PFSK-1 (cell line): ENCODE measurements at regions not wholly inside any gene's neighbourhood (a gene's known extent, or its start where the extent isn't known, plus 50 kb on each side); places are given as distances from the start of the nearest gene placed in this dataset.

Source experiments
- FOXP2 ChIP-seq: optimal IDR thresholded peaks from 2 replicates; pipeline ENCODE3; 2011; ENCODE audit warnings: borderline replicate concordance, control low read depth, inconsistent platforms; ENCODE audit not compliant: insufficient read depth; ENCODE audit errors: extremely low read length, extremely low read depth
- POLR2AphosphoS5 ChIP-seq: IDR thresholded peaks from 2 replicates; pipeline ENCODE4 v1.6.1; 2012; ENCODE audit warnings: low read depth, mild to moderate bottlenecking, control low read depth, low read length, moderate library complexity
- SIN3A ChIP-seq: IDR thresholded peaks from 2 replicates; pipeline ENCODE4 v1.6.1; 2012; ENCODE audit warnings: mild to moderate bottlenecking, low read length, moderate library complexity, borderline replicate concordance; ENCODE audit not compliant: insufficient read depth
- TAF1 ChIP-seq: IDR thresholded peaks from 2 replicates; pipeline ENCODE4 v1.6.1; 2012; ENCODE audit warnings: low read length, control low read depth, borderline replicate concordance; ENCODE audit not compliant: insufficient read depth
- TF ChIP-seq, protein P1 (sequence below), 2 experiments: IDR thresholded peaks; 2 replicates each; pipeline versions ENCODE4 v1.6.1 to v1.8.0; 2011 to 2012; ENCODE audit warnings: low read depth in 2 of 2, low read length in 2 of 2, control low read depth in 1 of 2, inconsistent platforms in 1 of 2, mild to moderate bottlenecking in 1 of 2, moderate library complexity in 1 of 2; ENCODE audit not compliant: insufficient read depth in 1 of 2

DNA sequence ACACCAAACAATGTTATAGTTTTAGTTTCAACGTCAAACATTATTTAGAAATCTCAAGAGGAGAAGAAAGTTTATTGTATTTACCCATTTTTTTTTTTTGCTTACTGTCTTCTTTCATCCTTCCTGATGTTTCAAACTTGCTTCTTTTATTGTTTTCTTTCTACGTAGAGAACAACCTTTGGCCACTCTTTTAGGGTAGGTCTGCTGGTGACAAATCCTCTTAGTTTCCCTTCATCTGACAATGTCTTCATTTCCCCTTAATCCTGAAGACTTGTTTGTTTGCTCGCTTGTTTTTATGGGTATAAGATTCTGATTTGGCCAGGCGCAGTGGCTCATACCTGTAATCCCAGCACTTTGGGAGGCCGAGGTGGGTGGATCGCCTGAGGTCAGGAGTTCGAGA is 89.1 kb downstream of the RHOU start:
- TF ChIP-seq POLR2AphosphoS5 (no peak), SIN3A (no peak), TAF1 (no peak), FOXP2 (no peak)
- TF ChIP-seq, protein P1, sequence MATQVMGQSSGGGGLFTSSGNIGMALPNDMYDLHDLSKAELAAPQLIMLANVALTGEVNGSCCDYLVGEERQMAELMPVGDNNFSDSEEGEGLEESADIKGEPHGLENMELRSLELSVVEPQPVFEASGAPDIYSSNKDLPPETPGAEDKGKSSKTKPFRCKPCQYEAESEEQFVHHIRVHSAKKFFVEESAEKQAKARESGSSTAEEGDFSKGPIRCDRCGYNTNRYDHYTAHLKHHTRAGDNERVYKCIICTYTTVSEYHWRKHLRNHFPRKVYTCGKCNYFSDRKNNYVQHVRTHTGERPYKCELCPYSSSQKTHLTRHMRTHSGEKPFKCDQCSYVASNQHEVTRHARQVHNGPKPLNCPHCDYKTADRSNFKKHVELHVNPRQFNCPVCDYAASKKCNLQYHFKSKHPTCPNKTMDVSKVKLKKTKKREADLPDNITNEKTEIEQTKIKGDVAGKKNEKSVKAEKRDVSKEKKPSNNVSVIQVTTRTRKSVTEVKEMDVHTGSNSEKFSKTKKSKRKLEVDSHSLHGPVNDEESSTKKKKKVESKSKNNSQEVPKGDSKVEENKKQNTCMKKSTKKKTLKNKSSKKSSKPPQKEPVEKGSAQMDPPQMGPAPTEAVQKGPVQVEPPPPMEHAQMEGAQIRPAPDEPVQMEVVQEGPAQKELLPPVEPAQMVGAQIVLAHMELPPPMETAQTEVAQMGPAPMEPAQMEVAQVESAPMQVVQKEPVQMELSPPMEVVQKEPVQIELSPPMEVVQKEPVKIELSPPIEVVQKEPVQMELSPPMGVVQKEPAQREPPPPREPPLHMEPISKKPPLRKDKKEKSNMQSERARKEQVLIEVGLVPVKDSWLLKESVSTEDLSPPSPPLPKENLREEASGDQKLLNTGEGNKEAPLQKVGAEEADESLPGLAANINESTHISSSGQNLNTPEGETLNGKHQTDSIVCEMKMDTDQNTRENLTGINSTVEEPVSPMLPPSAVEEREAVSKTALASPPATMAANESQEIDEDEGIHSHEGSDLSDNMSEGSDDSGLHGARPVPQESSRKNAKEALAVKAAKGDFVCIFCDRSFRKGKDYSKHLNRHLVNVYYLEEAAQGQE (IDR thresholded peaks at IDR 0.05; ENCODE audit: insufficient read depth in 1 of 2, low read depth in 2 of 2, low read length in 2 of 2), result no peak

DNA sequence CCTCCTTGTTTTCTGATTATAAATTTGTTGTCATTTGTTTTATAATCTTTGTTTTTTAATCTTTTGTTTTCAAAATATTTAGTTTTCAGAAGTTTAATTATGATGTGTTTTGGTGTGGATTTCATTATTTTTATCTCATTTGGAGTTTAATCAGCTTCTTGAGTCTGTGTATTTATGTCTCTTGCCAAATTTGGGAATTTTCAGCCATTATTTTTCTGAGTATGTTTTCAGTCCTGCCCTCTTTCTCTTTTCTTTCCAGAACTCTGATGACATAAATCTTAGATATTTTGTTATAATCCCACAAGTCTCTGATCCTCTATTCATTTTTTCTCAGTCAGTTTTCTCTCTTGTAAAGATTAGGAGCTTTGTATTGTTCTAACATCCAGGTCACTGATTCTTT is 89.8 kb downstream of the RHOU start:
- TF ChIP-seq POLR2AphosphoS5 (no peak), SIN3A (no peak), TAF1 (no peak), FOXP2 (no peak)
- TF ChIP-seq, protein P1 (IDR thresholded peaks at IDR 0.05; ENCODE audit: insufficient read depth in 1 of 2, low read depth in 2 of 2, low read length in 2 of 2), result no peak

DNA sequence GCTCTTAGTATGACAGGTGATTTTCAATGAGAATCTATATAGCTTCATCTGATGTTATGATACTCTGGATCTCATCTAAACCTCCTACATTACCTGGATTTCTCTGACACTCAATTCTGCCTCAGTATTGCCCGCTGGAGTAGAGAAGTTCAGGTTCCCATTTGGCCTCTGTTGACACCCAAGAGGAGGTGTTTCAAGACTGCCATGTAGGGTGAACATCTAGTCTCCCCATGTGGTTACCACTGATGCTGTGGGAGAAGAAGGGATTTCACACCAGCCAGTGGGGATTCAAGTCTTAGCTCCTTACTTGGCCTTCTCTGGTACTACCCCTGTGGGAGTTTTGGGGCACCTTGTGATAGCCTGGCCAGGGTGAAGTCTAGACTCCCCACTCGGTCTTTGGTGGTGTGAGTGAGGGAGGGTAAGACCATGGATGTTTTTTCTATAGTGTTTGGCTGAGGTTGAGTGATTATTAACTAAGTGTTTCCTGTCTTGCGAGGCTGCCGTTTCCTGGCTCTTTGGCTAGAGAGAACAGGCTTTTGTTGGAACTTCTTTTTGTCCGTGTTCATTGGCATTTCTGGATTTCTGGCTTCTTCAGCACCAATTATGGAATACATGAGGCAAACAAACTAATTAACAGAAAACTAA is 90.7 kb downstream of the RHOU start:
- TF ChIP-seq, protein P1 (IDR thresholded peaks at IDR 0.05; ENCODE audit: insufficient read depth in 1 of 2, low read depth in 2 of 2, low read length in 2 of 2), result no peak
- TF ChIP-seq FOXP2, result no peak
- no peak for TF ChIP-seq POLR2AphosphoS5
- TF ChIP-seq TAF1, result no peak
- TF ChIP-seq SIN3A, result no peak

DNA sequence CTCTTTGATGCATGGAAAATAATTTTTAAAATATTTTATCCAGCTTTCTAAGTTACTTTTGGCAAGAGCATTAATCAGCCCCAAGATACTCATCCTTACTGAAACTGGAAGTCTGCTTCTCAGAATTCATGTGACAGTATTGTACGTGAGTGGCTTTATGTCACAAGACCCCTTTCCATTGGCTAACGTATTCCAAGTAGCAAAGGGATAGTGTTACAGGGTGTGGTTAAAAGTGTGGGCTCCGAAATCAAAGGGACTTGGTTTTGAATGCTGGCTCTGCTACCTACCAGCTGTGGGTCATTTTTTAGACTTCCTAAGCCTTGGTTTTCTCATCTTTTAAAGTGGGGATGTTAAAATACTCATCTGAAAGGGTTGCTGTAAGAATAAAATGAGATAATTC is 91.7 kb downstream of the RHOU start:
- TF ChIP-seq, protein P1 (IDR thresholded peaks at IDR 0.05; ENCODE audit: insufficient read depth in 1 of 2, low read depth in 2 of 2, low read length in 2 of 2), result no peak
- no peak for TF ChIP-seq FOXP2
- no peak for TF ChIP-seq POLR2AphosphoS5
- no peak for TF ChIP-seq SIN3A
- no peak for TF ChIP-seq TAF1
